ENCODE measurements at regions not wholly inside any gene's neighbourhood (a gene's known extent, or its start where the extent isn't known, plus 50 kb on each side); places are given as distances from the start of the nearest gene placed in this dataset.

DNA sequence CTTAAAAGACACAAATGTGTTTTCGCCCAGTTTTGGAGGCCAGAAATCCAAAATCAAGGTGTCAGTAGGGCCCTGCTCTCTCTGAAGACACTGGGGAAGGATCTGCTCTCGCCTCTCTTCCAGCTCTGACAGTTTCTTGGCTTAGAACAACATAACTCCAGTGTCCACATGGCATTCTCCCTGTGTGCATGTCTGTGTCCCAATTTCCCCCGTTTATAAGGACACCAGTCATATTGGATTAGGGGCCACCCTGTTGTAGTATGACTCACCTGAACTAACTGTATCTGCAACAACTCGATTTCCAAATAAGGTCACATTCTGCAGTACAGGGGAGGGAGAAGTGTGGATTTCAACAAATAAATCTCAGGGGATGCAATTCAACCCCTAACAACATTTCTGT lies 263.2 kb downstream of the SS18 start:
- Mint-ChIP-seq H3K36me3 (ENCODE audit: unreplicated experiment) (no peaks in the 10 kb centered on the region), H3K9me3 (ENCODE audit: unreplicated experiment) (no peaks in the 10 kb centered on the region), H3K27ac (ENCODE audit: unreplicated experiment) (no peak overlapping the region), H3K4me3 (ENCODE audit: unreplicated experiment) (no peak overlapping the region), H3K4me1 (ENCODE audit: low read depth, unreplicated experiment) (peaks cover 16% of the 10 kb centered on the region), H3K27me3 (ENCODE audit: unreplicated experiment) (peaks cover 3% of the 10 kb centered on the region)
- DNase-seq, result no peak
- no peak for TF ChIP-seq CTCF (IDR thresholded peaks at IDR 0.05; ENCODE audit: partially characterized antibody, unreplicated experiment)

- no peak for TF ChIP-seq CTCF (IDR thresholded peaks at IDR 0.05; ENCODE audit: partially characterized antibody, unreplicated experiment)
- no peak for DNase-seq
- no peaks in the 10 kb centered on the region for H3K36me3 Mint-ChIP-seq (ENCODE audit: unreplicated experiment)
- H3K4me3 Mint-ChIP-seq (ENCODE audit: unreplicated experiment), result no peak overlapping the region
- H3K27me3 Mint-ChIP-seq (ENCODE audit: unreplicated experiment), result peaks cover 3% of the 10 kb centered on the region
- no peaks in the 10 kb centered on the region for H3K9me3 Mint-ChIP-seq (ENCODE audit: unreplicated experiment)
- H3K4me1 Mint-ChIP-seq (ENCODE audit: low read depth, unreplicated experiment), result peaks cover 16% of the 10 kb centered on the region
- no peak overlapping the region for H3K27ac Mint-ChIP-seq (ENCODE audit: unreplicated experiment)
Measured at GRCh38 chr18:25826823-25827222, 263.6 kb downstream of the SS18 start.

DNA sequence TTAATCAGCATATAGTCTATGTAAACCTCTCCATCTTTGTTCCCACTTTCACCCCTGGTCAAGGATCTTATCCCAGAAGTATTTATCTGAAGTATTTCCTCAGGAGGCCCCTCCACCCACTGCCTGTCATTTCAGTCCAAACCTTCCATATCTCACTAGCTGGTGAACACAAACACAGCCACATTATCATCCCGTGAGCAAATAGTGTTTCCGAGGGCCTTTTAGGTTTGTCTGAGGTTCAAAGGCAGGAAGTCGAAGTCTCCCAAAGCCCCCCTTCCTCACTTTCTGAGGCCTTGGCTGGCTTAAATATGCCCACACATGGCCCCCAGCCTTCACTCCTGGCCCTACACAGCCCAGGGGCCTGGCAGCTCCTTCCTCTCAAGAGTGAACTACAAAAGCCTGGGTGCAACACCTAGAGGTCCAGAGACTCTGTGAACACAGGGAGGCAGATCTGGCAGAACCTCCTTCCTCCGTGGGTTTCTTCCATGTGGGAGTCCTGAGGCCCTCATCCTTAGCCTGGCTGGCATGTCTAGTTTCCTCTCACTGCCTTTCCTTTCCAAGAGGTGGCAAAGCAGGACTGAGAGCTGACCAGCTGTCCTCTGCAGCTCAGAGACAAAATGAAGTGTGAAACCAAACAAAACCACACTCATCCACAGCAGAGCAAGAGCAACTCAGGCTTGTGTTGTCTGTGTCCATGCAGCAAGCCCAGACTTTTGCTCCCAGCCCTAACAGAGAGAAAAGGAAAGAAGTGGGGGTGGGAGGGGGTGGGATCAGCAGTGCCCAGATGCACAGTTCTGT lies 264.2 kb downstream of the SS18 start:
- no peak overlapping the region for H3K27ac Mint-ChIP-seq (ENCODE audit: unreplicated experiment)
- H3K4me3 Mint-ChIP-seq (ENCODE audit: unreplicated experiment), result no peak overlapping the region
- H3K36me3 Mint-ChIP-seq (ENCODE audit: unreplicated experiment), result no peaks in the 10 kb centered on the region
- no peaks in the 10 kb centered on the region for H3K9me3 Mint-ChIP-seq (ENCODE audit: unreplicated experiment)
- H3K27me3 Mint-ChIP-seq (ENCODE audit: unreplicated experiment), result peaks cover 3% of the 10 kb centered on the region
- H3K4me1 Mint-ChIP-seq (ENCODE audit: low read depth, unreplicated experiment), result peaks cover 16% of the 10 kb centered on the region
- TF ChIP-seq CTCF (IDR thresholded peaks at IDR 0.05; ENCODE audit: partially characterized antibody, unreplicated experiment), result no peak
- no peak for DNase-seq

DNA sequence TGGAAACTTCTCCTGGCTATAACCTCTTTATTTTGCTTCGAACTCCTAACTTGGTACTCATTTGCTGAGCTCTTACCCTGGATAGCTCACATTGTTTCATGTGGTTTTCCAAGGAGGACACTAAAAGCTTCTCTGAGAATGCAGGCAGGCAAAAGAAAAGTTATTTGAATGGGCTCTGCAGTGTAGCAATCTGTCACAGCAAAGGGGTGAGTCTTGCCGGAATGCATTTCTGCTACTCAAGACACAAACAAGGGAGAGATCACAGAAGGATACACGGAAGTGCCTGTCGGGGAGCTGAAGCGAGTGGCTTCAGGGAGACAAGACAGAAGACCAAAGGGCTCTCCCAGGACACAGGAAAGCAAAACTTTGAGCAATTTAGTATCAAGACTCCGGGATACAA lies 265.4 kb downstream of the SS18 start:
- H3K9me3 Mint-ChIP-seq (ENCODE audit: unreplicated experiment), result no peaks in the 10 kb centered on the region
- no peak for TF ChIP-seq CTCF (IDR thresholded peaks at IDR 0.05; ENCODE audit: partially characterized antibody, unreplicated experiment)
- no peaks in the 10 kb centered on the region for H3K36me3 Mint-ChIP-seq (ENCODE audit: unreplicated experiment)
- H3K27ac Mint-ChIP-seq (ENCODE audit: unreplicated experiment), result no peak overlapping the region
- H3K27me3 Mint-ChIP-seq (ENCODE audit: unreplicated experiment), result peaks cover 3% of the 10 kb centered on the region
- no peak for DNase-seq
- no peak overlapping the region for H3K4me3 Mint-ChIP-seq (ENCODE audit: unreplicated experiment)
- peaks cover 13% of the 10 kb centered on the region for H3K4me1 Mint-ChIP-seq (ENCODE audit: low read depth, unreplicated experiment)

- DNase-seq, result no peak
- no peaks in the 10 kb centered on the region for H3K27me3 Mint-ChIP-seq (ENCODE audit: unreplicated experiment)
- no peaks in the 10 kb centered on the region for H3K9me3 Mint-ChIP-seq (ENCODE audit: unreplicated experiment)
- TF ChIP-seq CTCF (IDR thresholded peaks at IDR 0.05; ENCODE audit: partially characterized antibody, unreplicated experiment), result no peak
- peaks cover 17% of the 10 kb centered on the region for H3K4me1 Mint-ChIP-seq (ENCODE audit: low read depth, unreplicated experiment)
- no peaks in the 10 kb centered on the region for H3K36me3 Mint-ChIP-seq (ENCODE audit: unreplicated experiment)
- H3K27ac Mint-ChIP-seq (ENCODE audit: unreplicated experiment), result no peak overlapping the region
- H3K4me3 Mint-ChIP-seq (ENCODE audit: unreplicated experiment), result no peak overlapping the region
Measured at GRCh38 chr18:25819746-25820363, 270.6 kb downstream of the SS18 start.

All from glutamatergic neuron (in vitro differentiated cells).